HEK293 (cell line): ENCODE measurements at regions not wholly inside any gene's neighbourhood (a gene's known extent, or its start where the extent isn't known, plus 50 kb on each side); places are given as distances from the start of the nearest gene placed in this dataset.

Experiments used
- CTCF ChIA-PET: fragments of 350-600 bp; formaldehyde crosslinking; extraction: SDS; loops from one replicate; lab custom pipeline; 2021; ENCODE audit warnings: antibody characterized with exemption; lab: Yijun Ruan, JAX
- POLR2A ChIA-PET: fragments of 300-600 bp; formaldehyde crosslinking; extraction: SDS; loops from one replicate; lab custom pipeline; 2020; ENCODE audit warnings: antibody characterized with exemption, inconsistent platforms; lab: Yijun Ruan, JAX
- H3K27ac ChIP-seq: fragments of 200-500 bp; sonication (Bioruptor generic); 2 replicates; pipeline ENCODE4 v1.5.1; 2014; ENCODE audit warnings: low read depth, low read length, control low read depth, inconsistent platforms; ENCODE audit errors: extremely low read depth
- H3K36me3 ChIP-seq, 2 experiments: fragments of 200-500 bp in 1 of 2; sonication (Bioruptor generic) in 1 of 2; 1 replicate in 1 of 2; 2 replicates in 1 of 2; pipeline ENCODE4 v1.5.1; 2014 to 2017; ENCODE audit warnings: inconsistent platforms in 2 of 2, low read length in 2 of 2; ENCODE audit not compliant: control insufficient read depth in 2 of 2, insufficient read depth in 1 of 2
- H3K4me1 ChIP-seq: fragments of 200-500 bp; sonication (Bioruptor generic); 2 replicates; pipeline ENCODE4 v1.5.1; 2014; ENCODE audit warnings: mild to moderate bottlenecking, low read length, inconsistent platforms; ENCODE audit not compliant: control insufficient read depth, insufficient read depth
- H3K4me3 ChIP-seq: 2 replicates; pipeline ENCODE4 v1.5.1; 2011; ENCODE audit warnings: low read depth, mild to moderate bottlenecking, control low read depth, low read length, moderate library complexity
- H3K9me3 ChIP-seq: fragments of 200-500 bp; sonication (Bioruptor generic); 2 replicates; pipeline ENCODE4 v1.5.1; 2014; ENCODE audit warnings: low read depth, low read length, inconsistent platforms; ENCODE audit not compliant: control insufficient read depth, insufficient read depth
- KLF16 ChIP-seq: fragments of 450-650 bp; formaldehyde crosslinking; IDR thresholded peaks from 2 replicates; pipeline ENCODE4 v1.5.1; 2017; ENCODE audit warnings: missing biosample characterization, missing genetic modification characterization
- SETDB1 ChIP-seq: IDR thresholded peaks from one replicate; pipeline ENCODE4 v1.6.1; 2017; ENCODE audit warnings: mild to moderate bottlenecking, low read length, moderate library complexity, mixed read lengths; ENCODE audit not compliant: insufficient read length
- SP7 ChIP-seq: fragments of 450-650 bp; formaldehyde crosslinking; IDR thresholded peaks from 2 replicates; pipeline ENCODE4 v1.5.1; 2016; ENCODE audit warnings: missing biosample characterization, missing genetic modification characterization
- ZNF114 ChIP-seq: fragments of 450-650 bp; formaldehyde crosslinking; IDR thresholded peaks from 2 replicates; pipeline ENCODE4 v1.5.0; 2017; ENCODE audit warnings: missing biosample characterization, missing genetic modification characterization
- ZNF169 ChIP-seq: fragments of 450-650 bp; formaldehyde crosslinking; IDR thresholded peaks from 2 replicates; pipeline ENCODE4 v1.5.1; 2016; ENCODE audit warnings: missing biosample characterization, missing genetic modification characterization
- ZNF24 ChIP-seq: fragments of 450-650 bp; formaldehyde crosslinking; IDR thresholded peaks from 2 replicates; pipeline ENCODE4 v1.5.1; 2016; ENCODE audit warnings: missing biosample characterization, missing genetic modification characterization
- ZNF302 ChIP-seq: fragments of 450-650 bp; formaldehyde crosslinking; IDR thresholded peaks from 2 replicates; pipeline ENCODE4 v1.5.1; 2016; ENCODE audit warnings: missing biosample characterization, missing genetic modification characterization, low read depth
- ZNF560 ChIP-seq: fragments of 450-650 bp; formaldehyde crosslinking; IDR thresholded peaks from 2 replicates; pipeline ENCODE4 v1.5.1; 2017; ENCODE audit warnings: missing biosample characterization, missing genetic modification characterization, borderline replicate concordance
- ZNF571 ChIP-seq: fragments of 450-650 bp; formaldehyde crosslinking; IDR thresholded peaks from 2 replicates; pipeline ENCODE4 v1.5.0; 2017; ENCODE audit warnings: missing biosample characterization, missing genetic modification characterization
- ZNF610 ChIP-seq: fragments of 450-650 bp; formaldehyde crosslinking; IDR thresholded peaks from 2 replicates; pipeline ENCODE4 v1.5.1; 2016; ENCODE audit warnings: missing biosample characterization, missing genetic modification characterization, borderline replicate concordance
- ZNF792 ChIP-seq: fragments of 450-650 bp; formaldehyde crosslinking; IDR thresholded peaks from 2 replicates; pipeline ENCODE4 v1.5.1; 2016; ENCODE audit warnings: missing biosample characterization, missing genetic modification characterization
- TF ChIP-seq, protein P1 (sequence below): fragments of 450-650 bp; formaldehyde crosslinking; optimal IDR thresholded peaks from 2 replicates; pipeline ENCODE3; 2016; ENCODE audit warnings: missing biosample characterization, mild to moderate bottlenecking, missing genetic modification characterization
- TF ChIP-seq, protein P2 (sequence below): fragments of 450-650 bp; formaldehyde crosslinking; IDR thresholded peaks from 2 replicates; pipeline ENCODE4 v1.5.1; 2017; ENCODE audit warnings: missing biosample characterization, missing genetic modification characterization
- TF ChIP-seq, protein P3 (sequence below): fragments of 450-650 bp; formaldehyde crosslinking; IDR thresholded peaks from 2 replicates; pipeline ENCODE4 v1.5.1; 2016; ENCODE audit warnings: missing biosample characterization, missing genetic modification characterization
- TF ChIP-seq, protein P4 (sequence below): fragments of 450-650 bp; formaldehyde crosslinking; IDR thresholded peaks from 2 replicates; pipeline ENCODE4 v1.5.1; 2016; ENCODE audit warnings: missing biosample characterization, missing genetic modification characterization
- TF ChIP-seq, protein P5 (sequence below): fragments of 450-650 bp; IDR thresholded peaks from 2 replicates; pipeline ENCODE4 v1.5.1; 2018; ENCODE audit warnings: missing biosample characterization, missing genetic modification characterization

DNA sequence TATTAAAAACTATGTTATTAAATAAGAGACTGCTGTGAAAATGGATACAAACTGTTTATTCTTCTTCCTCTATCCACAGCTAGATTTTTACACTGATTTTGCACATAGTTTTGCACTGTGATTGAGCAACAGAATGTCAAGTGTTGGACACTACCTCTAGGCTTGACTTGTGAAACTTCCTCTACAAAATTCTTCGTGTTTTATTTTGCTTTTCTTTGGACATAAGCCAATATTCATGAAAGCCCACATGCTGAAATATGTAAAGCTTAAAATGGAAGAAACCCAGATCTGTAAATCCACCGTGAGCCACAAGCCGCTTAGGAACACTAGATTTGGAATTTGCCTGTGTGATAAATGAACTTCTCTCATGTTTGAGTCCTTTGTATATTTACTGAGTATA is 849.4 kb downstream of the FSTL5 start:
- ChIA-PET CTCF (interaction anchor here (0.6 kb wide), 1 partner anchor 389 kb away, joined by 3 read pairs; no protein-coding TSS in a partner anchor), POLR2A (no interaction called here)
- Histone ChIP-seq H3K27ac (no peak overlapping the region), H3K9me3 (no peaks in the 10 kb centered on the region), H3K4me3 (no peak overlapping the region), H3K36me3 (no peaks in the 10 kb centered on the region), H3K4me1 (no peaks in the 10 kb centered on the region)
- no peak for TF ChIP-seq ZNF792
- TF ChIP-seq ZNF302 (tag by site-specific recombination): no peak
- no peak for TF ChIP-seq ZNF24 (tag by site-specific recombination)
- TF ChIP-seq, protein P1, sequence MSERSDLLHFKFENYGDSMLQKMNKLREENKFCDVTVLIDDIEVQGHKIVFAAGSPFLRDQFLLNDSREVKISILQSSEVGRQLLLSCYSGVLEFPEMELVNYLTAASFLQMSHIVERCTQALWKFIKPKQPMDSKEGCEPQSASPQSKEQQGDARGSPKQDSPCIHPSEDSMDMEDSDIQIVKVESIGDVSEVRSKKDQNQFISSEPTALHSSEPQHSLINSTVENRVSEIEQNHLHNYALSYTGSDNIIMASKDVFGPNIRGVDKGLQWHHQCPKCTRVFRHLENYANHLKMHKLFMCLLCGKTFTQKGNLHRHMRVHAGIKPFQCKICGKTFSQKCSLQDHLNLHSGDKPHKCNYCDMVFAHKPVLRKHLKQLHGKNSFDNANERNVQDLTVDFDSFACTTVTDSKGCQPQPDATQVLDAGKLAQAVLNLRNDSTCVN (tag by site-specific recombination): no peak
- TF ChIP-seq, protein P2, sequence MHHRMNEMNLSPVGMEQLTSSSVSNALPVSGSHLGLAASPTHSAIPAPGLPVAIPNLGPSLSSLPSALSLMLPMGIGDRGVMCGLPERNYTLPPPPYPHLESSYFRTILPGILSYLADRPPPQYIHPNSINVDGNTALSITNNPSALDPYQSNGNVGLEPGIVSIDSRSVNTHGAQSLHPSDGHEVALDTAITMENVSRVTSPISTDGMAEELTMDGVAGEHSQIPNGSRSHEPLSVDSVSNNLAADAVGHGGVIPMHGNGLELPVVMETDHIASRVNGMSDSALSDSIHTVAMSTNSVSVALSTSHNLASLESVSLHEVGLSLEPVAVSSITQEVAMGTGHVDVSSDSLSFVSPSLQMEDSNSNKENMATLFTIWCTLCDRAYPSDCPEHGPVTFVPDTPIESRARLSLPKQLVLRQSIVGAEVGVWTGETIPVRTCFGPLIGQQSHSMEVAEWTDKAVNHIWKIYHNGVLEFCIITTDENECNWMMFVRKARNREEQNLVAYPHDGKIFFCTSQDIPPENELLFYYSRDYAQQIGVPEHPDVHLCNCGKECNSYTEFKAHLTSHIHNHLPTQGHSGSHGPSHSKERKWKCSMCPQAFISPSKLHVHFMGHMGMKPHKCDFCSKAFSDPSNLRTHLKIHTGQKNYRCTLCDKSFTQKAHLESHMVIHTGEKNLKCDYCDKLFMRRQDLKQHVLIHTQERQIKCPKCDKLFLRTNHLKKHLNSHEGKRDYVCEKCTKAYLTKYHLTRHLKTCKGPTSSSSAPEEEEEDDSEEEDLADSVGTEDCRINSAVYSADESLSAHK (tag by site-specific recombination): no peak
- TF ChIP-seq ZNF114 (tag by site-specific recombination): no peak
- no peak for TF ChIP-seq SP7 (tag by site-specific recombination)
- TF ChIP-seq, protein P3, sequence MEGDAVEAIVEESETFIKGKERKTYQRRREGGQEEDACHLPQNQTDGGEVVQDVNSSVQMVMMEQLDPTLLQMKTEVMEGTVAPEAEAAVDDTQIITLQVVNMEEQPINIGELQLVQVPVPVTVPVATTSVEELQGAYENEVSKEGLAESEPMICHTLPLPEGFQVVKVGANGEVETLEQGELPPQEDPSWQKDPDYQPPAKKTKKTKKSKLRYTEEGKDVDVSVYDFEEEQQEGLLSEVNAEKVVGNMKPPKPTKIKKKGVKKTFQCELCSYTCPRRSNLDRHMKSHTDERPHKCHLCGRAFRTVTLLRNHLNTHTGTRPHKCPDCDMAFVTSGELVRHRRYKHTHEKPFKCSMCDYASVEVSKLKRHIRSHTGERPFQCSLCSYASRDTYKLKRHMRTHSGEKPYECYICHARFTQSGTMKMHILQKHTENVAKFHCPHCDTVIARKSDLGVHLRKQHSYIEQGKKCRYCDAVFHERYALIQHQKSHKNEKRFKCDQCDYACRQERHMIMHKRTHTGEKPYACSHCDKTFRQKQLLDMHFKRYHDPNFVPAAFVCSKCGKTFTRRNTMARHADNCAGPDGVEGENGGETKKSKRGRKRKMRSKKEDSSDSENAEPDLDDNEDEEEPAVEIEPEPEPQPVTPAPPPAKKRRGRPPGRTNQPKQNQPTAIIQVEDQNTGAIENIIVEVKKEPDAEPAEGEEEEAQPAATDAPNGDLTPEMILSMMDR: no peak
- TF ChIP-seq, protein P4, sequence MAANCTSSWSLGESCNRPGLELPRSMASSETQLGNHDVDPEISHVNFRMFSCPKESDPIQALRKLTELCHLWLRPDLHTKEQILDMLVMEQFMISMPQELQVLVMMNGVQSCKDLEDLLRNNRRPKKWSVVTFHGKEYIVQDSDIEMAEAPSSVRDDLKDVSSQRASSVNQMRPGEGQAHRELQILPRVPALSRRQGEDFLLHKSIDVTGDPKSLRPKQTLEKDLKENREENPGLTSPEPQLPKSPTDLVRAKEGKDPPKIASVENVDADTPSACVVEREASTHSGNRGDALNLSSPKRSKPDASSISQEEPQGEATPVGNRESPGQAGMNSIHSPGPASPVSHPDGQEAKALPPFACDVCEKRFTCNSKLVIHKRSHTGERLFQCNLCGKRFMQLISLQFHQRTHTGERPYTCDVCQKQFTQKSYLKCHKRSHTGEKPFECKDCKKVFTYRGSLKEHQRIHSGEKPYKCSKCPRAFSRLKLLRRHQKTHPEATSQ (tag by site-specific recombination): no peak
- TF ChIP-seq ZNF610 (tag by site-specific recombination): no peak

DNA sequence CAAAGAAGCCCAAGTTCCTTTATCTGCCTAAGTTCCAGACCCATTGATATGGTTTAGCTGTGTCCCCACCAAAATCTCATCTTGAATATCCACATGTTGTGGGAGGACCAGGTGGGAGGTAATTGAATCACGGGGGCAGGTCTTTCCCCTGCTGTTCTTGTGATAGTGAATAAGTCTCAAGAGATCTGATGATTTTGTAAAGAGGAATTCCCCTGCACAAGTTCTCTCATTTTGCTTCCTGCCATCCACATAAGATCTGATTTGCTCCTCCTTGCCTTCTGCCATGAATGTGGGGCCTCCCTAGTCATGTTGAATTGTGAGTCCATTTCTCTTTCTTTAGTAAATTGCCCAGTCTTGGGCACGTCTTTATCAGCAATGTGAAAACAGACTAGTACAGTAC is 860.2 kb downstream of the FSTL5 start:
- no peaks in the 10 kb centered on the region for H3K9me3 ChIP-seq
- H3K4me1 ChIP-seq: no peaks in the 10 kb centered on the region
- POLR2A ChIA-PET: no interaction called here
- H3K36me3 ChIP-seq: no peaks in the 10 kb centered on the region
- no peak overlapping the region for H3K27ac ChIP-seq
- no peak overlapping the region for H3K4me3 ChIP-seq
- TF ChIP-seq, protein P5, sequence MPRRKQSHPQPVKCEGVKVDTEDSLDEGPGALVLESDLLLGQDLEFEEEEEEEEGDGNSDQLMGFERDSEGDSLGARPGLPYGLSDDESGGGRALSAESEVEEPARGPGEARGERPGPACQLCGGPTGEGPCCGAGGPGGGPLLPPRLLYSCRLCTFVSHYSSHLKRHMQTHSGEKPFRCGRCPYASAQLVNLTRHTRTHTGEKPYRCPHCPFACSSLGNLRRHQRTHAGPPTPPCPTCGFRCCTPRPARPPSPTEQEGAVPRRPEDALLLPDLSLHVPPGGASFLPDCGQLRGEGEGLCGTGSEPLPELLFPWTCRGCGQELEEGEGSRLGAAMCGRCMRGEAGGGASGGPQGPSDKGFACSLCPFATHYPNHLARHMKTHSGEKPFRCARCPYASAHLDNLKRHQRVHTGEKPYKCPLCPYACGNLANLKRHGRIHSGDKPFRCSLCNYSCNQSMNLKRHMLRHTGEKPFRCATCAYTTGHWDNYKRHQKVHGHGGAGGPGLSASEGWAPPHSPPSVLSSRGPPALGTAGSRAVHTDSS: no peak
- TF ChIP-seq, all 188 proteins: peak for 0
- CTCF ChIA-PET: no interaction called here

DNA sequence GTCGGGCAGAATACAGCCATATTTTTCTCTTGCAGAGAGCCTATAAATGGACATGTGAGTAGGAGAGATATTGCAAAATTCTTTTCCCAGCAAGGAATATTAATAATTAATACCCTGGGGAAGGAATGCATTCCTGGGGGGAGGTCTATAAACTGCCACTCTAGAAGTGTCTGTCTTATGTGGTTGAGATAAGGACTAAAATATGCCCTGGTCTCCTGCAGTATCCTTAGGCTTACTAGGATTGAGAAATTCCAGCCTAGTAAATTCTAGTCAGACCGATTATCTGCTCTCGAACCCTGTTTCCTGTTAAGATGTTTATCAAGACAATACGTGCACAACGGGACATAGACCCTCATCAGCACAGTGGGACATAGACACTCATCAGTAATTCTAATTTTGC is 872.6 kb downstream of the FSTL5 start:
- H3K4me3 ChIP-seq: no peak overlapping the region
- H3K27ac ChIP-seq: no peak overlapping the region
- CTCF ChIA-PET: no interaction called here
- no peaks in the 10 kb centered on the region for H3K36me3 ChIP-seq
- no peaks in the 10 kb centered on the region for H3K4me1 ChIP-seq
- no peaks in the 10 kb centered on the region for H3K9me3 ChIP-seq
- no peak for TF ChIP-seq KLF16 (tag by site-specific recombination)
- no peak for TF ChIP-seq ZNF571
- no peak for TF ChIP-seq ZNF560 (tag by site-specific recombination)
- peak; percentile 78 for TF ChIP-seq SETDB1
- no peak for TF ChIP-seq ZNF169
- POLR2A ChIA-PET: no interaction called here
